OCI-LY7 (cell line): ENCODE measurements at regions not wholly inside any gene's neighbourhood (a gene's known extent, or its start where the extent isn't known, plus 50 kb on each side); places are given as distances from the start of the nearest gene placed in this dataset.

ENCODE experiments used
- BruUV-seq: library from RNA; stranded (reverse); fragments of 400-500 nt; replicated peaks from 2 replicates; lab custom pipeline; 2021; lab: Mats Ljungman, UMichigan
- CTCF ChIA-PET: fragments of 300-600 bp; sonication (Branson Sonifier 250); formaldehyde crosslinking; loops from one replicate; lab custom pipeline; 2022; ENCODE audit warnings: antibody characterized with exemption; ENCODE audit not compliant: unreplicated experiment; lab: Charles Lee
- POLR2A ChIA-PET: fragments of 300-600 bp; sonication (Branson Sonifier 250); formaldehyde crosslinking; loops from one replicate; lab custom pipeline; 2022; ENCODE audit warnings: antibody characterized with exemption; lab: Charles Lee
- DNase-seq: peaks from one replicate; pipeline ENCODE4 v3.0.0-alpha.2; 2015; ENCODE audit warnings: low spot score
- H2AFZ ChIP-seq: fragments of 200-600 bp; sonication (generic), shearing (Covaris generic); 2 replicates; pipeline ENCODE4 v1.6.1; 2014; ENCODE audit warnings: mild to moderate bottlenecking, antibody characterized with exemption, low read length, moderate library complexity
- H3K27ac ChIP-seq: fragments of 200-600 bp; sonication (generic); 2 replicates; pipeline ENCODE4 v1.5.1; 2014; ENCODE audit warnings: mixed run types, low read depth, mild to moderate bottlenecking, moderate library complexity, low read length, inconsistent platforms; ENCODE audit not compliant: poor library complexity, severe bottlenecking
- H3K36me3 ChIP-seq: fragments of 200-600 bp; sonication (generic); 2 replicates; pipeline ENCODE4 v1.6.1; 2014; ENCODE audit warnings: mild to moderate bottlenecking, antibody characterized with exemption, low read length, moderate library complexity, mixed read lengths; ENCODE audit not compliant: insufficient read depth
- H3K4me1 ChIP-seq: fragments of 200-600 bp; sonication (generic); 2 replicates; pipeline ENCODE4 v1.5.1; 2014; ENCODE audit warnings: mild to moderate bottlenecking, low read length; ENCODE audit not compliant: insufficient read depth, poor library complexity, severe bottlenecking
- H3K4me2 ChIP-seq: fragments of 200-600 bp; sonication (generic); 2 replicates; pipeline ENCODE4 v1.6.1; 2014; ENCODE audit warnings: mild to moderate bottlenecking, low read length
- H3K4me3 ChIP-seq: fragments of 200-600 bp; sonication (generic); 2 replicates; pipeline ENCODE4 v1.5.1; 2014; ENCODE audit warnings: mild to moderate bottlenecking, low read depth, low read length; ENCODE audit not compliant: poor library complexity, severe bottlenecking
- H3K79me2 ChIP-seq: fragments of 200-600 bp; sonication (generic); 2 replicates; pipeline ENCODE4 v1.6.1; 2016; ENCODE audit warnings: low read depth, mild to moderate bottlenecking, low read length, moderate library complexity, mixed read lengths; ENCODE audit not compliant: insufficient read depth
- H3K9me2 ChIP-seq: fragments of 200-600 bp; sonication (generic); 2 replicates; pipeline ENCODE4 v1.6.1; 2016; ENCODE audit warnings: mild to moderate bottlenecking, low read length, mixed read lengths; ENCODE audit not compliant: insufficient read depth
- H3K9me3 ChIP-seq: fragments of 200-600 bp; sonication (generic); 2 replicates; pipeline ENCODE4 v1.6.1; 2014; ENCODE audit warnings: mild to moderate bottlenecking, mixed run types, low read length, mixed read lengths
- H4K20me1 ChIP-seq: fragments of 200-600 bp; sonication (generic); 2 replicates; pipeline ENCODE4 v1.6.1; 2014; ENCODE audit warnings: mild to moderate bottlenecking, antibody characterized with exemption, low read length, moderate library complexity, mixed read lengths; ENCODE audit not compliant: insufficient read depth
- EZH2phosphoT487 ChIP-seq: fragments of 200-600 bp; sonication (generic); IDR thresholded peaks from 2 replicates; pipeline ENCODE4 v1.6.1; 2018; ENCODE audit warnings: low read depth, borderline replicate concordance, mild to moderate bottlenecking, mixed run types, antibody characterized with exemption, low read length, moderate library complexity, mixed read lengths
- intact Hi-C: fragments of 100-400 bp; cut with micrococcal nuclease; formaldehyde crosslinking; loops from one replicate; pipeline ENCODE4 v1.10.0; 2022; ENCODE audit not compliant: unreplicated experiment
- TF ChIP-seq, protein P1 (sequence below): fragments of 200-600 bp; sonication (generic); conservative IDR thresholded peaks from 2 replicates; pipeline ENCODE4 v1.5.1; 2014; ENCODE audit warnings: mild to moderate bottlenecking, antibody characterized with exemption, low read length, moderate library complexity, mixed read lengths

DNA sequence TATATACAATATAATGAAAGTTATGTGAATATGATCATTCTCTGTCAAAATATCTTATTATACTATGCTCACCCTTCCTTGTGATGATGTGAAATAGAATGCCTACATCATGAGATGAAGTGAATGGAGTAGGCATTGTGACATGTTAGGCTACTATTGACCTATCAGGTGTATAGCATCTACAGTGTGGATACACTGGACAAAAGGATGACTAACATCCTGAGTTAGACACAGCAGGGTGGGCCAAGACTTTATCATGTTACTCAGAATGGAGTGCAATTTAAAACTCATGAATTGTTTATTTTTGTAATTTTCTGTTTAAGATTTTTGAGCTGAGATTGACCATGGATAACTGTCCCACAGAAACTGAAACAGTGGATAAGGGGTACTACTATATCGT lies 53.4 kb upstream of the NAV3 start:
- no peaks in the 10 kb centered on the region for H3K9me2 ChIP-seq
- no TSS peak for BruUV-seq
- DNase-seq, result no peak
- no peaks in the 10 kb centered on the region for H3K79me2 ChIP-seq
- H3K27ac ChIP-seq, result no peak overlapping the region
- no peaks in the 10 kb centered on the region for H3K9me3 ChIP-seq
- no peak overlapping the region for H3K4me3 ChIP-seq
- CTCF ChIA-PET, result no interaction called here
- no peaks in the 10 kb centered on the region for H3K36me3 ChIP-seq
- H3K4me1 ChIP-seq, result no peaks in the 10 kb centered on the region
- H4K20me1 ChIP-seq, result no peaks in the 10 kb centered on the region
- no peak overlapping the region for H3K4me2 ChIP-seq
- TF ChIP-seq, protein P1, sequence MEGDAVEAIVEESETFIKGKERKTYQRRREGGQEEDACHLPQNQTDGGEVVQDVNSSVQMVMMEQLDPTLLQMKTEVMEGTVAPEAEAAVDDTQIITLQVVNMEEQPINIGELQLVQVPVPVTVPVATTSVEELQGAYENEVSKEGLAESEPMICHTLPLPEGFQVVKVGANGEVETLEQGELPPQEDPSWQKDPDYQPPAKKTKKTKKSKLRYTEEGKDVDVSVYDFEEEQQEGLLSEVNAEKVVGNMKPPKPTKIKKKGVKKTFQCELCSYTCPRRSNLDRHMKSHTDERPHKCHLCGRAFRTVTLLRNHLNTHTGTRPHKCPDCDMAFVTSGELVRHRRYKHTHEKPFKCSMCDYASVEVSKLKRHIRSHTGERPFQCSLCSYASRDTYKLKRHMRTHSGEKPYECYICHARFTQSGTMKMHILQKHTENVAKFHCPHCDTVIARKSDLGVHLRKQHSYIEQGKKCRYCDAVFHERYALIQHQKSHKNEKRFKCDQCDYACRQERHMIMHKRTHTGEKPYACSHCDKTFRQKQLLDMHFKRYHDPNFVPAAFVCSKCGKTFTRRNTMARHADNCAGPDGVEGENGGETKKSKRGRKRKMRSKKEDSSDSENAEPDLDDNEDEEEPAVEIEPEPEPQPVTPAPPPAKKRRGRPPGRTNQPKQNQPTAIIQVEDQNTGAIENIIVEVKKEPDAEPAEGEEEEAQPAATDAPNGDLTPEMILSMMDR, result no peak
- TF ChIP-seq EZH2phosphoT487, result no peak
- no peak overlapping the region for H2AFZ ChIP-seq
- intact Hi-C loops, result no loop called here
- POLR2A ChIA-PET, result no interaction called here

DNA sequence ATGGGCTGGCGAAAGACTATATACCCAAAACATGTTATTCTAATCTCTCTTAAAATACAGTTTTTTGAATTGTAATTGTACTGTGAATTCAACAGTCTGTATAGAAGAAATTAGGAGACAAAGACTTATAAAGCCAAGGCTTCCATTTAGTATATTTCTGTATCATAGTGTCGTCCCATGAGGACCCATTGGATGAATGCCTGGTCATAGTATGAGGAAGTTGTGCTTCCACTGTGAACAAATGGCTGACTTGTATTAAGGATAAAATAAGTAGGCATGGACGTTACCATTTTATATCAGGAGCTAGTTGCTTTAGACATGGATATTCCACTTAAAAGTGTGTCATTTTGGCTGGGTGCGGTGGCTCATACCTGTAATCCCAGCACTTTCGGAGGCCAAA lies 55.9 kb upstream of the NAV3 start:
- BruUV-seq, result no TSS peak
- intact Hi-C loops, result no loop called here
- H3K9me3 ChIP-seq, result peaks cover 7% of the 10 kb centered on the region; the same call in 1 of the 2 replicates
- TF ChIP-seq, protein P1, result no peak
- TF ChIP-seq EZH2phosphoT487, result no peak
- CTCF ChIA-PET, result no interaction called here
- H3K36me3 ChIP-seq, result no peaks in the 10 kb centered on the region; the same call in 1 of the 2 replicates
- H3K27ac ChIP-seq, result no peak overlapping the region
- H3K9me2 ChIP-seq, result no peaks in the 10 kb centered on the region
- no peak for DNase-seq
- POLR2A ChIA-PET, result interaction anchor here (0.9 kb wide), 1 partner anchor 35 kb away, joined by 3 read pairs; no protein-coding TSS in a partner anchor
- H3K4me2 ChIP-seq, result no peak overlapping the region
- no peaks in the 10 kb centered on the region for H3K79me2 ChIP-seq
- no peak overlapping the region for H2AFZ ChIP-seq
- H3K4me3 ChIP-seq, result no peak overlapping the region
- H4K20me1 ChIP-seq, result no peaks in the 10 kb centered on the region
- no peaks in the 10 kb centered on the region for H3K4me1 ChIP-seq

DNA sequence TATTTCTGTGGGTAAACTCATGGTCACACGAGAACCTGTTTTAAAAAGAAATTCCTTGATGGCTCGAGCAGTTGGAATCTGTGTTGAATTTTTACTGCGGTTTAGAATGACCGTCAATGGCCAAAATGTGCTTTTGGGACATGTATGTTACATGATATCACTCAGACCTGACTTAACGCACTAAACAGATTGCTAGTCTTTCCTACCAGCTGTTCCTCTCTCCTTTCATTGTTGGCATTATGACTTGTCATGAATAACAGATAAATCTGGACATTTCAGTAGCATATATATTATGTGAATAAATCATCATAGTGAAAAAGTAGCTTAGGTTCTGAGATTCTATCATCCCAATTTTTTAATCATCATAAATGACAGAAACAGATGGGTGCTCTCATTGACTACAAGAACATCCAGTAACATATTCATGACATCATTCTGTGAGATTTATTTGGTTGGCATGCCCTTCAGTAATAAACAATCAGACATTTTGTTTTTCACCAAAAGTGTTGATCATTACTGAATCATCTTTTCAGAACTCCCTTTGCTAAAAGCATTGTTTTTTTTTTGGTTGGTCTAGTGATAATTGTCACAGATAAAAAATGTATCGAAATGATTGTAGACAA lies 57.9 kb upstream of the NAV3 start:
- DNase-seq, result no peak
- ChIA-PET POLR2A (interaction anchor here (0.7 kb wide), 1 partner anchor 1200 kb away, joined by 3 read pairs; no protein-coding TSS in a partner anchor), CTCF (no interaction called here)
- Histone ChIP-seq H3K9me3 (peaks cover 27% of the 10 kb centered on the region), H3K36me3 (peaks cover 5% of the 10 kb centered on the region; the same call in 1 of the 2 replicates), H3K27ac (no peak overlapping the region), H3K4me3 (no peak overlapping the region), H3K9me2 (no peaks in the 10 kb centered on the region), H4K20me1 (no peaks in the 10 kb centered on the region), H3K79me2 (no peaks in the 10 kb centered on the region), H2AFZ (no peak overlapping the region), H3K4me1 (no peaks in the 10 kb centered on the region), H3K4me2 (no peak overlapping the region)
- intact Hi-C loops, result no loop called here
- BruUV-seq, result no TSS peak
- TF ChIP-seq EZH2phosphoT487, result no peak
- TF ChIP-seq, protein P1, result no peak
